ENCODE measurements at regions not wholly inside any gene's neighbourhood (a gene's known extent, or its start where the extent isn't known, plus 50 kb on each side); places are given as distances from the start of the nearest gene placed in this dataset.

DNA sequence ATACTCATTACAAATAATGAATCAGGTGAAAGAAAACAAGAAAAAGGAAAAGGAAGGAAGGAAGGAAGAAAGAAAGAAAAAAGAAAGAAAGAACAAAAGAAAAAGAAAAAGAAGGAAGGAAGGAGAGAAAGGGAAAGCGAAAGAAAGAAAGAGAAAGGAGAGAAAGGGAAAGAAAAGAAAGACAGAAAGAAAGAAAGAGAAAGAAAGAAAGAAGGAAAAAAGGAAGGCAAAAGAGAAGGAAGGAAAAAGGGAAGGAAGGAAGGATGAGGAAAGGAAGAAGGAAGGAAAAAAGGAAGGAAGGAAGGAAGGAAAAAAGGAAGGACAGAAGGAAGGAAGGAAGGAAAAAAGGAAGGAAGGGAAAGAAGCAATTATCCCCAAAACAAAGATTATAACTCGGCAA, 1460.4 kb upstream of the PIK3C3 start:
- DNase-seq: no peak

DNA sequence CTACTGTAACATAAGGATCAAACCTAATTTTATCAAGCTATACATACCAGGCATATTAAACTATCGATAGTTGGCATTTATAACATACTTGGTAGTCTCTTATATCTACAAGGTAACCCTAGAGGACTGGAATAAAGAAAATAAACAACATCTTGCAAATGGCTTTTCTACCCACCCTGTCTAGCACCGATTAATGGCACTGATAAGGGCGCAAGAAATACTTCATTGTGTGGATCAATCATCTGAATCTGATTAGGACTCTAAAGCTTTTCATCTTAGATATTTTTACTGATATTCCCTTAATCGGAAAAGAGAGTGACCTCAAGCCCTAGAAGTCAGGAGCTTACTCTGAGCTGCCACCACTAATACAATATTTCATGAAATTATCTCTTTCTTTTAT, 1461.7 kb upstream of the PIK3C3 start:
- DNase-seq: no peak

DNA sequence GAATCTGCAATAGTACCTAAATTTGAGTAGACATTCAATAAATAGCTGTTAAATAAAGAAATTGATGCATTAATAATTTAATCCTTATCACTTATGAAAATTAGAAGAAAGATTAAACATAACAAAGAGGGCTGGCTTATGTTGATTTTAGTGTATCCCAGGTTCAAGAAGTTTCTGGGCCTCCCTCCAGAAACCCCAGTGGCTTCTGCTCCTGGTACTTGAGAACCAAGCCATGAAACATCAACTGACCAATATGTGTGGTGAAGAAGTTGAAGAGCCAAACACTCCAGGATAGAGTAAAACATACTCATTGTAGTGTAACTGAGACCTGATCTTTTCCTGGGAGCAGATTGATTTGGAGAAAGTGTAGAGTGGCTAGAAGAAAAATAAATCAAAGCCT, 1465.7 kb upstream of the PIK3C3 start:
- DNase-seq: no peak

DNA sequence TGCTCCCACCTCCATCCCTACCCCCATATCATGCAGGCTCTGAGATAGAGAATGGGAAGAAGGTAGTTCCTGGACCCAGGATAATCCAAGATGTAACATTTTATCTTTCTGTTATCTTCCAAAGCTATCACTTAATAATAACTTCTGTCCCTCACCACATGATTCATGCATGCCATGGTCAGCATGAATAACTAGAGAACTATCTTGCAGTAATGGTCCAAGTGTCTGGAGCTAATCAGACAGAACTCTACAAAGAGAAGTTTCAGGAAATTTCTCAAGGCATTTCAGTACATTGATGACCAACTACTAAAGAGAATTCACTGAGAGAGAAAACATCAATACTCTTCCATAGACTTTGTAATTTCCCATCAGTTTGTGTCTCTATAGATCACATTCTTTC, 1469.7 kb upstream of the PIK3C3 start:
- DNase-seq: no peak

DNA sequence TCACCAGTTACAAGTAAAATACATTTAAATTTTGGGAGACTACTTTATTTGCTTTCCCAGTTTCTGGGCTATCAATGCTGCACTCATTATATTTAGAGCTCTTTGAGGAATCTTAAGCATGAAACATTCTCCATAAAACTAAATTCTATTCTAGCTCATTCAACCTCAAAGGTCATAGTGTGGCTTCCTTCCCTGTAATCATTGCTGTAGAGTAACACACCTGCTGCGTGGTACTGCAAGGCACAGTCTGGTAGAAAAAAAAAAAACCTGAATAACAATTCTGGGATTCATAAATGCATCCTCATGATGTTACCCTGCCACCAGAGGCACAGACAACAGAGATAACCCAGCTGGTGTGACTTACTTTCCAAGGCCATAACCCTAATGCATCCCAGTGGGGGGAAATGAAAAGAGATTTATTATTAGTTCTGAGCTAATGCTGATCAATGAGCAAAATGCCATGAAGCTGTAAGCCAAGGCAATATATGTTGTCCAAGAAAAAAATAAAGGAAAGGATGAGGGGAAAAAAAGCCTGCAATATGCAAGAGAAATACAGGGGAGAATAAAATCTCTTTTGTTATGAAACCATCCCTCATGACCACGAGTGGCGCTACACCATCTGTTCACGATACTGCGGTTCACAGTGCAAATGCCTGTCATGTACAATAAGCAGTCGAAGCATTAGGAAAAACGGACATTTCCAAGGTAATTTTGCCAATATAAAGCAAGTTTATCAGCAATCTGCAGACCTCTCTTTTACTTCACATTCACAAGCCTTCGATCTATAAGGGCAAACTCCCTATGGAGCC, 1481.6 kb upstream of the PIK3C3 start:
- no peak for DNase-seq

DNA sequence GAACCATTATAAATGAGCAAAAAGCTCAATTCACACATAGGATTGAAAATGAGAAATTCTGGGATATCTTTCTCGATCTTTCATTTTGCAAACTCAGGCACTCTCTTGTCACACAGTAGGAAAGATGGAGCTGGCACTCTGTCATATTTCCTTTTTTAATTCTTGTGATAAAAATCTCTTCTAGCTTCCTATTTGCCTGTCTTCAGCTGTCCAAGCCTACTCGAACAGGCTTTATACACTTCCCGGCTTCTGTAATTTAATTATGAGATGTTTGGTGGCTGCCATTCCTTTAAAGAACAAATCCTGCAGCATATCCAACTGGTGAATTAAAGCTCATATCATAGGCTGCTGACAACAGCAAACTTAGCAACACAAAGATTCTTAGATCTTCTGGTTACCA, 1484.3 kb upstream of the PIK3C3 start:
- DNase-seq: no peak

DNA sequence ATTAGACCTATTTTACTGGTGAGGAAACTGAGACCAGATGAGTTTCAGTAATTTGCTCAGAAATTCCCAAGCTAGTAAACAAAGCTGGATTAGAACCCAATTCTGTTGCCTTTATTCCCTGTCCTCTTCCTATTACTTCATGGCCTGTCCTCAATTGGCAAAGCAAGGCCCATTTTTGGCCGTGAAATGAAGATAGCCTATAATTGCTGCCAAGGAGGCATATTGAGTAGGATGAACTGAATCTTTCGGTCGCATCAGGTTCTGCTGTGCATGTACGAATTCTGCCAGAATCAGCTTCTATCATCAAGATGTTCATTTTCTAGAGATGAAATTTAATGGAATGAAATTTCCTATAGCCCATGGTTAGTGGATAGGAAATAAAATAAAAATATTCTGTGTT, 1485.2 kb upstream of the PIK3C3 start:
- no peak for DNase-seq

DNA sequence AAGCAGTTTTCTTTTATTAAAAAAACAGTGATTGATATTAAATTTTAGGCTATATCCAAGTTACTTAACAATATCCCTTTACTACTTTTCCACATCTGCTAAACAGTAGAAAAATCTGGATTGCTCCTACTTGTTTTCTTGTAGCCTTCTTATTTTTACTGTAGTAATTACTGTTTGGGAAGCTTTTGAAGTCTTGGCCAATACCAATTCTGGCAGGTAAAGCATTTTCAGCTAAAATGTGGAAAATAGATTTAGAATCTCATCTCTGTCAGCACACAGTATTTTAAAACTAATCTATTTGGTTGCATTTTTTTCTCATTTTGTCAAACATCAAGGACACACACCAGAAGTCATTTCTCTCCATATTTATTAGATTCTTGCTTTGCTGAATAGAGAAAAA, 1485.7 kb upstream of the PIK3C3 start:
- no peak for DNase-seq

DNA sequence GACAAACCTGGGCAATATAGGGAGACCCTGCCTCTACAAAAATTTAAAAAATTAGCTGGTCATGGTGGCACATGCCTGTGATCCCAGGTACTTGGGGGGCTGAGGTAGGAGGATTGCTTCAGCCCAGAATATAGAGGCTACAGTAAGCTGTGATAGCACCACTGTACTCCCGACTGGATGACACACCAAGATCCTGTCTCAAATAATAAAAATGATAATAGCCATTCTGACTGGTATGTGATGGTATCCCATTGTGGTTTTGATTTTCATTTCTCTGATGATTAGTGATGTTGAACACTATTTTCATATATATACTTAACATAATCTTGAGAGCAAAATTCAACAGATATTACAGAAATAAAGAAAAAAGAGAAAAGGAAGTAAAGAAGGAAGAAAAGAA, 1491.0 kb upstream of the PIK3C3 start:
- no peak for DNase-seq

DNA sequence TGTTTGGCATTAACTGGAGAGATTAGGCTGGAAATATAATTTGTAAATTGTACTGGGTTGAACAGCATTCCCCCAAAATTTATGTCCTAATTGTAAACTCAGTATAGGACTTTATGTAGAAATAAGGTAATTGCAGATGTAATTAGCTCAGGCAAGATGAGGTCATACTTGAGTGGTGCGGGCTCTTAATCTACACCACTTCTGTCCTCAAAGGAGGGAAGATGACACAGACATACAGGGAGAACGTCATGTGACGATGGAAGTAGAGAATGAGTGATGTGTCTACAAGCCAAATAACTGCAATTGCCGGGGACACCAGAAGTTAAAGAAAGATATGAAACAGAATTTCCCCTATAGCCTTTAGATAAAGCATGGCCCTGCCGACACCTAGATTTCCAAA, 1501.1 kb upstream of the PIK3C3 start:
- no peak for DNase-seq

DNA sequence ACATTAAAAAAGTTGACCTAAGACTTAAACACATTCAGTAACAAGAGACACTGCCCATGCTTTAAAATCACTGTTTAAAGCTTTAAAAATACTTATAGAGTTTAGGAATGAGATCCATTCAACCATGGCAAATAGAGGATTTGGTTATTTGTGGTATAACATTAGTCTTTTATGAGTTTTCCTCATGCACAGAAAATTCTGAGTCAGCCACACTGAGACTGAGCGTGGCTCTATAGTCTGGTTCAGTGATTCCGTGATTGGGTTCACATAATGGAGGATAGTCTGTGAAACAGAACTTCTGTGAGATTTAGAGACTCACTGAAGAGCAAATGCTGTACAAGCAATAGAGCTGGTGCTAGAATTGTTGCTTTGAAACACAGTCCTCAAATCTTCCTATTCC, 1502.4 kb upstream of the PIK3C3 start:
- DNase-seq: no peak

DNA sequence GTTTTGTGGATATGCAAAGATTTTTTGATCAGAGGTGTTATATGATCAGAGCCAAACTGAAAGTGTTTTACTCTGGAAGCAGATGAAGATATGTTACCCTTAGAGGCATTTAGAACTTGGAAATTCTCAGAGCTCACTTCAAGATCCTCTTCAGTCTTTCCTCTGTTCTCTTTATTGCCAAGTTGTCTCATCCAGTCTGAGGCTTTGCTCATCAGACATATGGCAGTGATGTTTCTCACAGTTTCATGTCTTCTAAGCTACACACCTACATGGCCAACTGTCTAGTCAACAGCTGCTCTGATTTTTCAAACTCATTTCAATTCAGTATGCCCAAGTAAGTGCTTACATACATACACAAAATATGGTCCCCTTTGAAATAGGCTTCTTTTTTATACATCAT, 1504.3 kb upstream of the PIK3C3 start:
- no peak for DNase-seq

DNA sequence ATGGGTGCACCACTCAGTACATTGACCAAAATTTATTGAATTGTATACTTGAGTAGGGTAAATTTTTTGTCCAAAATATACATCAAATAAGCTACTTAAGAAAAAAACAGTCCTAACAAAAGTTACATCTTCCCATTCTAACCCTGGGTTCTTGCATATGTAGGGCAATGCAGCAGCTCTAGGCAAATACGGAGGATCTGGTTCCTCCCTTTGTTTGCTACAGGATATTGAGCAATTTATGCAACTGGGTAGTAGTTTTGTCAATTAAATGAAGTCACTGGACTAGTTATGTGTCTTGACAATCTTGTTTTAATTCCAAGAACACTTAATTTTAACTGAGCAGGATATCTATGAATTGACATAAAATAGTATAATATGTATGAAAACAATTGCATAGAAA, 1507.2 kb upstream of the PIK3C3 start:
- DNase-seq: no peak

DNA sequence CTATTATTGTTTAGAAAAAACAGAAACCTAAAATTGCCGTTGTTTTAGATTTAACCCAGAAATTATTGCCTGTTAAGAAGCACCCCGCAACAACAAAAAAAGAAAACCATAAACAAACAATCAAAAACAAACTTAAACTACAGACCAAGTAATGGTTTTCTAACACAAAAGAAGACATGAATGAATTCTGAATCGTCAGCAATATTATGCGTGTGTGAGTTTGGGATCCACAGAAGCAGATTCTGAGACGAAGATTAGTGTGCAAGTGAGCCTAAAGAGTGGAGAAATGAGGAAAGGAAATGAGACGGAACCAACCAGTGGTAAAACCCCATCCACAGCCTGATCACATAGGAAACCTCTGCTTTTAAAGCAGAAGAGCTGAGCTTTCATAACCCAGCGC, 1514.9 kb upstream of the PIK3C3 start:
- no peak for DNase-seq

DNA sequence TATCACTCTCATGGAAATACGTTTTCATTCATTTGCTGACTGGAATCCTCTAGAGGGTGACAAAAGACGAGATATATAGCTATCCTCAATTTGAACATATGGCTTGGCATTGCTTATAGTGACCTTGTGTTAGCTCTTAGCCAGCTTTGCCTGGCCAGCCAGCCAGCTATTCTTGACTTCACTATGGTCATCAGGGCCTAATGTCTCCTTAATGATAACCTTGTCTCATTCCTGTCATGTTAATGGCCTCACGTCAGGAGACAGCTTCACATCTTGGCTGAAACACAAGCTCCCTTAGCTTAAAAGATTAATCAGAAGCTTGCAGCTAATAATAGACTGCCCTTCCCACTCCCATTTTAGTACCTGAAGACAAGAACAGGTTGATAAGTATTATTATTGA, 1517.5 kb upstream of the PIK3C3 start:
- no peak for DNase-seq

DNA sequence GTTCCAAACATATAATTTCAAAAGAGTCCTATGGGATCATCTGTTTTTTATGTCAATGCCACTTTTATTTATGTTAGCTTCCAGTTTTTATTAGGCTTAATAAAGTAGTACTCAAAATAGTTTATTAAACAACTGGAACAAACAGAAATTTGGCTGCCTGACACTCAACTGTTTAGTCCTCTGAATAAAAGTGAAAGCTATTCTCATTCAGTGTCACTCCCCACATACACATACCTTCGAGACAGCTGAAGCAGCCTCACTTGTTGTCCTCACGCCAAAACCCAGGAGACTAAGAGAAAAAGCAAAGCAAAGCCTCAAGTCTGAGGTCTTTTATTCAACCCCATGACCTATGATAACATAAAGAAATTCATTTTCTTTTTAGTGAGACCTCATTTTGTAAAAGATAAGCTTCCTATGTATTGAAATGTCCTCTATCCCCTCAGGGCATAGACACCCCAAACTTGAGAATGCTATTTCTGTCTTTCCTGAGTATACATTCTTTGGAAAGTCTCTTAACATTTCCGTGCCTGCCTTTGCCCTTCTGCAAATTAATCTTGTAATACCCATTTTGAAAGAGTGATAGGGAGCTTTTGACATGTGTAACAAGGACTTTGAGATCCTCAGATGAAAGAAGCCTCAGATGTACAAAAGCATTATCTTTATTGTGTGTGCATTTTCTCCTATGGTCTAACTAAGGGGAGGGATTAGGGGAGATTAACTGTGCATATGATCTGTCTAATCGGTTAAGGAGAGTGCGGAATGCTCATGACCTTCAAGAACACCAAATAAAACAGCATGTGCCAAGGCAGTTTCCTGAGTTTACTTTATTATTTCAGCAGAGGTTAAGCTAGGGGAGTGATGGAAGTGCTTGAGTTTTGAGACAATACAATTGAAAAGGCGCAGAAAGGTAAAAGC, 1523.7 kb upstream of the PIK3C3 start:
- no peak for DNase-seq

DNA sequence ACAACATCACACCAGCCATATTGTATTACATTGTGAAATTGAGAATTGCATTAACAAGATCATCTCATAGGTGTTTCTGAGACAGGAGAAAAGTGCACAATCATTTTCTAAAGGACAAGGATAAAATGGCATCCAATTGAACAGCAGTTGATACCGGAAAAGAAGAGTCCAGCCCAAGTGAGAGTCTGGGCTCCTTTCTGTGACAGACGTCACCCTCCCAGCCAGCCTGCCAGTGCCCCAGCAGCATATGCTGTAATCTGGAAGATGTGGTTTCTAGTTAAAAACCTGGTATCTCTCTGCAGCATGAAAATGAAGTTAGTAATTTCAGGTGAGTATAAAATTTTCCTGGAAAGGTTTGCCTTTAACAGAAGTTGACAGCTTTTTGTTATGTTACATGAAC, 1531.7 kb upstream of the PIK3C3 start:
- DNase-seq: no peak

DNA sequence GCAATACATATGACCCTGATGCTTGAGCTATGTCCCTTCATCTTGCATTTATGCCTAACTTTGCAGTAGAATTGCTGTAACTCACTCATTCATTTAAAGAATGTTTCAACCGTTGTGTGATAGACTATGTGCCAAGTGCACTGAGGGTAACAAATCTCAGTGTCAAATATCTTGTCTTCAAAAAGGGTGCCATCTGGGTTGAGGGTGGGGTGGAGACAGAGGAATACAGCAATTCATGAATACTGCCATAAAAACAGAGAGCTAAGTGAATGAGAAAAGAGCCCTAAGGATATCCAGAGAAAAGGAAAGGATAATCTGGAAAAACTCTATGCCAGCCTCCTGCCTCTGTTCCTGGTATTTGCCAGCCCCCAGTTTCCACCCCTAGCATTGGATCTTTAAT, 1534.4 kb upstream of the PIK3C3 start:
- DNase-seq: no peak

DNA sequence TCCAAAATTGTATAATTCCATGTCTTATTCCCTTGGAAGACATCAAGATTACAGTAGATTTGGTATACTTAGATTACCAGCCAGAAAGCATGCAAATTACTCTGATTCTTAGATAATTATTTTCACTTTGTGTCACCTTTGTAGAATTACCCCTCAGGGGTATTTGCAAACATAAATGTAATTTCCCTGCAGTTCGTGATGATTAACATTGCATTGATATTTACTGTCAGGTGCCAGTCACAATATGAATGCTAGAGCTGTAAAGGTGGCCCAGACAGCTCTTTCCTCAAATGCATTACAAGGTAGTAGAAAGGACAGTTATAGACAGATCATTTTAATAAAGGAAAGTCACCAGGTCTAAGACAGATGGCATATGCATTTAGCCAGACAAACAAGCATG, 1537.5 kb upstream of the PIK3C3 start:
- no peak for DNase-seq

DNA sequence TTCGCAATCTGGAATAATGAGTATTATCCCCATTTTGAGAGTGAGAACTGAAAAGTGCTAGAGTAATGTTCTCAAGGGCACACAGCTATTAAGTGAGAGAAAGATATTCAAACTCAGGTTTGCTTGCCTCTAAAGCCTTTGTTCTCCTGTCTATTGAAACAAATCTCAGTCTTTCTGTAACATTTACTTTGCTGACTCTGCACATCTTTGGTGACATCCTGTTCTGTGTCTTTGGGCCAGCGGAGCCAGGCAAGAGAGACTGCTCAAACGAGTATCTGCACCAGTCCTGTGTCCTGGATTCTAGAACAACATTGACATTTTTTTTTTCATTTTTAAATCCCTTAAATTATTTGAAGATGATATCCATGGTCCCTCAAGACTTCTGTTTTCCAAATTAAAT, 1539.2 kb upstream of the PIK3C3 start:
- DNase-seq: no peak

DNA sequence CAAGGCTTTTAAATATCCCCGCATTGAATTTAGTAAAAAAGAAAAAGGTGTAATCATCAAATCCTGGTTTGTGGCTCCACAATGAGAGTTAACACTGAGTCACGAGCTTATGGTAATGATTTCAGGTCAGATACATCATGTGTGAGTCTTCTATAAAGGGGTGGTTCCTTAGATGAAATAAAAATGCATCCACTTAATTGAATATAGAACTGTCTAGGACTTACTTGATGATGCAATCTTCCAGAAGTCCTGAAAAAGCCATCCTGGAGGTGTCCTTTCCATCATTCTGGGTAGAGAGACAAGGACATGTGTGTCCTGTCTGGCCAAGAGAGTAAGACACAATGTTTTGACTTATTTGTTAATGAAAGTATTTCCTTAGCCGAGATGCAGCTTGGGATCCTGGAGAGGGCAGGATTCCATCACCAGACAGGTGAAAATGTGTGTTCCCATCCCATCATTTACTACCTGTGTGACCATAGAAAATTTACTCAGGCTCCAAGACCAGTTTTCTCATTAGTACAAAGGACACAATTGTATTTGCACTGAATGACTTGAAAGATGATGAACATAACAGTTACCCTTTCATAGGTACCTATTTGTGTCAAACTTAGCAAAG, 1539.8 kb upstream of the PIK3C3 start:
- no peak for DNase-seq

DNA sequence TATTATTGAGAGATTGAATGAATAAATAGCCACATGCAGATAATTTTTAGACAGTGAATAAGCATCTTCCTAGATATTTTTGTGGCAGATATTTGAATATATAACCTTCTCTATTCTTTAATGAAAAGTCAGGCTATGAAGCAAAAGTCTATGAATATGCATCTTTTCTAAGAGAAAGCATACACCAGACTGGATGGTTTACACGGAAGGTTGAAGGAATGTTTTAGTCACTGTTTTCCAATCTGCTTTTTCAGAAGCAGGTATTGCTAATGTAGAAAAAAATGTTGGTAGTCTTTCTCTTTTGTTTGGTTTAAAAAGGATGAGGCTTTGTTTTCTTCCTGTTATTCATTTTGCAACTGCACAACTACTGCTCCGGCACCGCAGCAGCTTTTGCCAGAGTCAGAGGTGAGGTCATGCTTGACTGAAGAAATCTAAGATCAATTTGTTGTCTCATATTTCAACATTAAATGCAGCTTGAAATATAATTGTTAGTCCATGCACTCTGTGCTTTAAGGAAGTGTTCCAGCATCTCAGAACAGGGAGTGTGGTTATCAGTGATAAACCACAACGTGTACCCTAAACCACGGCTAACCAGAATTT, 1540.8 kb upstream of the PIK3C3 start:
- DNase-seq: no peak

DNA sequence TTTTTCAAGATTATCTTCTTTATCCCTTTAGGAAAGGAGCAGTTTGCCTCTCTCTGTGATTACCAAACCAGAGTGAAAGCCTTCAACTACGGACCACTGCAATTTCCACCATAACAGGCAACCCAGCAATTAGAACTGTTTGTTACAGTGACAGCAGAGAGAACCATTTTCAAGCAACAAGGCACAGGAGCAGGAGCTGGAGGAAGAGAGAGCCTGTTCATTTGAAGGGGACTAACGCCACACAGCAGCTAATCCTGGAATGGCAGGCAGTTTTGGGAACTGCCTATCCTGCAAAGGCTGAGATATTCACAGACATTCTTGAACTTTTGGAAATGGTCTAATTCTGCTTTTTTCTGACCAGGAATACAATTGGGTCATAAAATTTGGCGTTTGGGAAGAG, 1541.9 kb upstream of the PIK3C3 start:
- DNase-seq: no peak

DNA sequence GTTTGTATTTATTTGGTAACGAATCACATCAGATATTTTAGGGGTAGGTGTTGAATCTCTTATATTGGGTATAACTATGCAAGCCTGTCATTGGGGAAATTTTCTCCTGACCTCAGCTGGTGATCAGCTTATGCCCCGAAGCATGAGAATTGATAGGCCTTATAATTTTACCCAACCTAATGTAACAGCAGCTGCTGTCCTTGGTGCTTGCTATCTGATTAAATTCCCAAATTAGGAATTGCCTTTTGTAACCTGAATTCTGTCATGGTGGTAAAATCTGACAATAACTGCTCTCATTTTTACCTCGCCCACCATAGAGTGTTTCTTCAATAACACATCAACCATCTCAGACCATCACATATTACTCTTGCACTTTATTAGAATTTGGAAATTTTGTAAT, 1542.6 kb upstream of the PIK3C3 start:
- DNase-seq: no peak
